Ishikawa (cell line): ENCODE measurements at regions not wholly inside any gene's neighbourhood (a gene's known extent, or its start where the extent isn't known, plus 50 kb on each side); places are given as distances from the start of the nearest gene placed in this dataset.

ENCODE experiments used
- CEBPB ChIP-seq: IDR thresholded peaks from 2 replicates; pipeline ENCODE4 v1.6.1; 2012
- CREB1 ChIP-seq: IDR thresholded peaks from 2 replicates; pipeline ENCODE4 v1.6.1; 2012; ENCODE audit warnings: low read depth
- EGR1 ChIP-seq: IDR thresholded peaks from 2 replicates; pipeline ENCODE4 v1.6.1; 2012
- EP300 ChIP-seq: IDR thresholded peaks from 2 replicates; pipeline ENCODE4 v1.6.1; 2012; ENCODE audit warnings: borderline replicate concordance
- FOXM1 ChIP-seq: IDR thresholded peaks from 2 replicates; pipeline ENCODE4 v1.6.1; 2012; ENCODE audit warnings: low read depth, borderline replicate concordance
- NFIC ChIP-seq: IDR thresholded peaks from 2 replicates; pipeline ENCODE4 v1.6.1; 2012
- RAD21 ChIP-seq: IDR thresholded peaks from 2 replicates; pipeline ENCODE4 v1.6.1; 2012; ENCODE audit warnings: low read depth
- TAF1 ChIP-seq: IDR thresholded peaks from 2 replicates; pipeline ENCODE4 v1.6.1; 2012; ENCODE audit warnings: low read depth, mild to moderate bottlenecking
- TCF12 ChIP-seq: IDR thresholded peaks from 2 replicates; pipeline ENCODE4 v1.6.1; 2012; ENCODE audit warnings: low read depth
- TEAD4 ChIP-seq: IDR thresholded peaks from 2 replicates; pipeline ENCODE4 v1.6.1; 2012
- YY1 ChIP-seq: IDR thresholded peaks from 2 replicates; pipeline ENCODE4 v1.6.1; 2012; ENCODE audit warnings: low read depth
- ZBTB7A ChIP-seq: IDR thresholded peaks from 2 replicates; pipeline ENCODE4 v1.6.1; 2012; ENCODE audit warnings: low read depth
- TF ChIP-seq, protein P1 (sequence below): IDR thresholded peaks from 2 replicates; pipeline ENCODE4 v1.6.1; 2012
- TF ChIP-seq, protein P2 (sequence below): IDR thresholded peaks from 2 replicates; pipeline ENCODE4 v1.6.1; 2012
- TF ChIP-seq, protein P3 (sequence below): IDR thresholded peaks from 2 replicates; pipeline ENCODE4 v1.6.1; 2012; ENCODE audit warnings: low read depth, mild to moderate bottlenecking

DNA sequence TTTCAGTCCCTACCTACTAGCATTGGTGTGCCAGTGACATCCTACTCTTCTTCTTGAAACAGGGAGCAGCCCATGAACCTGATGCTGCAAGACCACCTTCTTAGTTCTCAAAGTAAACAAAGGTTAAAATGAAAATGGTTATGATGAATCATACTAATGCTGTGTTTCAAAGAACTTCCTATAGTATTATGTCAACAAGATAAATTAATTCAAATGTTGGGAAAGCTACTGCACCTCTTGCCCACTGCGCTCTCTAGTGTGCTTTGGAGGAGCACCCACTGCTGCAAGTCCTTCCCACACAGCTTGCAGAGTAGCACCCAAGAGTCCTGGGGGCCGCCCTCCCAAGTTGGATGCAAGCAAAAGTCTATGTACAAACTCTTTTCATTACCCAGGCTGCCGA, 81.1 kb downstream of the CD200R1L start:
- no peak for TF ChIP-seq EGR1
- TF ChIP-seq, protein P1, sequence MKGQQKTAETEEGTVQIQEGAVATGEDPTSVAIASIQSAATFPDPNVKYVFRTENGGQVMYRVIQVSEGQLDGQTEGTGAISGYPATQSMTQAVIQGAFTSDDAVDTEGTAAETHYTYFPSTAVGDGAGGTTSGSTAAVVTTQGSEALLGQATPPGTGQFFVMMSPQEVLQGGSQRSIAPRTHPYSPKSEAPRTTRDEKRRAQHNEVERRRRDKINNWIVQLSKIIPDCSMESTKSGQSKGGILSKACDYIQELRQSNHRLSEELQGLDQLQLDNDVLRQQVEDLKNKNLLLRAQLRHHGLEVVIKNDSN: no peak
- TF ChIP-seq TEAD4: no peak
- TF ChIP-seq, protein P2, sequence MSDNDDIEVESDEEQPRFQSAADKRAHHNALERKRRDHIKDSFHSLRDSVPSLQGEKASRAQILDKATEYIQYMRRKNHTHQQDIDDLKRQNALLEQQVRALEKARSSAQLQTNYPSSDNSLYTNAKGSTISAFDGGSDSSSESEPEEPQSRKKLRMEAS: no peak
- TF ChIP-seq FOXM1: no peak
- no peak for TF ChIP-seq RAD21
- TF ChIP-seq CREB1: no peak
- TF ChIP-seq, protein P3, sequence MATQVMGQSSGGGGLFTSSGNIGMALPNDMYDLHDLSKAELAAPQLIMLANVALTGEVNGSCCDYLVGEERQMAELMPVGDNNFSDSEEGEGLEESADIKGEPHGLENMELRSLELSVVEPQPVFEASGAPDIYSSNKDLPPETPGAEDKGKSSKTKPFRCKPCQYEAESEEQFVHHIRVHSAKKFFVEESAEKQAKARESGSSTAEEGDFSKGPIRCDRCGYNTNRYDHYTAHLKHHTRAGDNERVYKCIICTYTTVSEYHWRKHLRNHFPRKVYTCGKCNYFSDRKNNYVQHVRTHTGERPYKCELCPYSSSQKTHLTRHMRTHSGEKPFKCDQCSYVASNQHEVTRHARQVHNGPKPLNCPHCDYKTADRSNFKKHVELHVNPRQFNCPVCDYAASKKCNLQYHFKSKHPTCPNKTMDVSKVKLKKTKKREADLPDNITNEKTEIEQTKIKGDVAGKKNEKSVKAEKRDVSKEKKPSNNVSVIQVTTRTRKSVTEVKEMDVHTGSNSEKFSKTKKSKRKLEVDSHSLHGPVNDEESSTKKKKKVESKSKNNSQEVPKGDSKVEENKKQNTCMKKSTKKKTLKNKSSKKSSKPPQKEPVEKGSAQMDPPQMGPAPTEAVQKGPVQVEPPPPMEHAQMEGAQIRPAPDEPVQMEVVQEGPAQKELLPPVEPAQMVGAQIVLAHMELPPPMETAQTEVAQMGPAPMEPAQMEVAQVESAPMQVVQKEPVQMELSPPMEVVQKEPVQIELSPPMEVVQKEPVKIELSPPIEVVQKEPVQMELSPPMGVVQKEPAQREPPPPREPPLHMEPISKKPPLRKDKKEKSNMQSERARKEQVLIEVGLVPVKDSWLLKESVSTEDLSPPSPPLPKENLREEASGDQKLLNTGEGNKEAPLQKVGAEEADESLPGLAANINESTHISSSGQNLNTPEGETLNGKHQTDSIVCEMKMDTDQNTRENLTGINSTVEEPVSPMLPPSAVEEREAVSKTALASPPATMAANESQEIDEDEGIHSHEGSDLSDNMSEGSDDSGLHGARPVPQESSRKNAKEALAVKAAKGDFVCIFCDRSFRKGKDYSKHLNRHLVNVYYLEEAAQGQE: no peak
- no peak for TF ChIP-seq TCF12

DNA sequence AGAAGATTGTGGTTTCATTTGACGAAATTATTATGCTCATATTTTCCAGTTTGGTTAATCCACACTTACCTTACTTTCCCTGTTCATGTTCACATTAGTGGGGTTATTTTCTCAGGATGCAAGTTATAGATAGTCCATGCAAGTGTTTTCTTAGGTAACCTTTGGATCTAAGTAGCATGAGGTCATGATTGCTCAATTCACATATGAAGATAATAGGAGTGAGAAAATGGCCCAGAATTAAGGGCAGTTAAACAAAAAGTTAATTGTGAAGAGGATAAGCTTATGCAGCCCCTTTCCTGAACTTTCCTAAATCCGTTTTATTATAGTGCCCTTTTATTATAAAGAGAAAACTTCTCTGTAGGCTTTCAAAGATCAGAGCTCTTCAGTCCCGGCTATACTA, 83.4 kb downstream of the CD200R1L start:
- TF ChIP-seq, protein P2: no peak
- no peak for TF ChIP-seq CEBPB
- TF ChIP-seq NFIC: no peak
- TF ChIP-seq RAD21: no peak
- TF ChIP-seq, protein P3: no peak
- TF ChIP-seq EGR1: no peak
- TF ChIP-seq TEAD4: no peak
- no peak for TF ChIP-seq CREB1
- no peak for TF ChIP-seq TCF12

DNA sequence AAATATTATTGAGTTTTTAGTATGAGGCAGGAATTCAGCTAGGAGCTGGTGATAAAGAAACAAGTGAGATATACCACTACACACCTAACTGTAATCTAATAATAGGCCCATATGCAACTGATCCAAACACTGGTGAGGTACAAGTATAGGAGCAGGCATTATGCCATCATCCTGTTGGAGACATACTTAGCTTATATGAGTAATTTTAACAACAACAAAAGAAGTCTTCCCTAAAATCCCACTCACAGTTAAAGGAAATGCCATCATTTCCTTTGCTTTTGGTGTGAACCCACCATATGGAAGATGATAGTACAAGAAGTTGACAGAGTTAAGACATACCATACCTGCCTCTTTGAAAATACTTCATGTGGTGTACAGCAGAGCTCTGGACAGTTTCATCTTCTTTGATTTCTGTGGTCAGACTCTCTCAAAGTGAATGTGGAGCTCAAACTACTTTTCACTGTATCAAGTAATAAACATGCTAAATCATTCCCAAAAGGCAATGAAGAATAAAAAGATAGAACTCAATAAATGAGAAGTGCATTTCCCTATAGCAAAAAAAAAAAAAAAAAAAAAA, 85.5 kb downstream of the CD200R1L start:
- TF ChIP-seq CREB1: no peak
- no peak for TF ChIP-seq TAF1
- no peak for TF ChIP-seq RAD21
- TF ChIP-seq, protein P2: no peak
- TF ChIP-seq, protein P3: no peak
- no peak for TF ChIP-seq TEAD4
- TF ChIP-seq, protein P1: no peak
- no peak for TF ChIP-seq YY1
- TF ChIP-seq FOXM1: no peak
- TF ChIP-seq EP300: no peak
- no peak for TF ChIP-seq NFIC
- TF ChIP-seq EGR1: no peak
- TF ChIP-seq ZBTB7A: no peak
- TF ChIP-seq CEBPB: no peak

DNA sequence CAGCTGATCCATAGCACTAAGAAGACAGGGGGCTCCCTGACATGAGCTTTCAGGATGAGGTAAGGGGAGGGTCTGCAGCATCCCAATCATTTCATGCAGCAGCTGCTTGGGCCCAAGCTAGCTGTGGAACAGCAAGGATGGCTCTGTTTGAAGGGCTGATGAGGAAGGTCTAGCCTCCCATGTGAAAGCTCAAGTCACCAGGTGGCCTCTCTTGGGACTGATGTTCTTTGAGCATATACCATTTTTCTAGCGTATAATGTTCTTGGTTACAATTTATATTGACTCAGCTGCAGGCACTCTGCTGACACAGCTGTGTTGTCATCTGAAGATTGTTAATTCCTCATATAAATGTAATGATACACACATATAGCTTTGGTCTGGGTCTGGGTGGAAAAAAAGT, 87.0 kb downstream of the CD200R1L start:
- TF ChIP-seq, protein P3: no peak
- no peak for TF ChIP-seq CEBPB
- TF ChIP-seq TAF1: no peak
- TF ChIP-seq RAD21: no peak
- no peak for TF ChIP-seq YY1
- no peak for TF ChIP-seq EGR1
- no peak for TF ChIP-seq ZBTB7A
- TF ChIP-seq NFIC: no peak
- TF ChIP-seq, protein P2: no peak
- no peak for TF ChIP-seq TEAD4
